Right lobe of liver (tissue), 6 donors: ENCODE measurements at regions not wholly inside any gene's neighbourhood (a gene's known extent, or its start where the extent isn't known, plus 50 kb on each side); places are given as distances from the start of the nearest gene placed in this dataset.
"Not testable (repeated sequence)": the region's sequence is repeated elsewhere in the genome, so short reads cannot be mapped to it uniquely, and the experiment has no call there.

Source experiments
- ATAC-seq, 4 donors: fragments of 200-7000 bp; cut with Tn5 transposase; one replicate each; pipeline ENCODE4 v1.9.1; 2020; ENCODE audit warnings: mild to moderate bottlenecking in 4 of 4, moderate library complexity in 4 of 4
- DNase-seq, 3 donors: peaks; one replicate each; pipeline ENCODE4 v3.0.0-alpha.2; 2020
- H3K27ac ChIP-seq, 3 donors: fragments of 200-600 bp; one replicate each; pipeline ENCODE4 v1.8.0; 2022
- H3K27me3 ChIP-seq, 2 donors: fragments of 200-600 bp; one replicate each; pipeline ENCODE4 v1.8.0; 2022
- H3K36me3 ChIP-seq, 4 donors: fragments of 200-600 bp; sonication (generic) in 1 of 4; one replicate each; pipeline versions ENCODE4 v1.5.1 to v1.8.0; 2017 to 2022; ENCODE audit warnings: control low read depth in 1 of 4
- H3K4me1 ChIP-seq, 4 donors: fragments of 200-600 bp; sonication (generic) in 1 of 4; one replicate each; pipeline versions ENCODE4 v1.5.1 to v1.8.0; 2017 to 2022; ENCODE audit warnings: control low read depth in 1 of 4
- H3K4me3 ChIP-seq, 3 donors: fragments of 200-600 bp; one replicate each; pipeline ENCODE4 v1.8.0; 2022
- H3K9me3 ChIP-seq, 4 donors: fragments of 200-600 bp; sonication (generic) in 1 of 4; one replicate each; pipeline versions ENCODE4 v1.5.1 to v1.8.0; 2017 to 2022; ENCODE audit warnings: control low read depth in 1 of 4
- WGBS: methylation state at CpG from one replicate; pipeline ENCODE4 v1.1.6; 2018; ENCODE audit warnings: low coverage, low lambda C conversion rate; ENCODE audit not compliant: insufficient coverage; ENCODE audit errors: missing lambda C conversion rate; 5-methylcytosine and 5-hydroxymethylcytosine counted together
- intact Hi-C, 2 donors: fragments of 100-400 bp; cut with DNase I; formaldehyde crosslinking; loops; one replicate each; pipeline versions ENCODE4 v1.11.2 to v1.14.1; 2022
- donor health status: DM: no; HTN: yes; CAD: no.
- donor health status: DM: no; HTN: no; CAD: no.
- donor health status: DM: no; HTN: no; CAD: no.
- donor health status: DM: no; HTN: yes; CAD: no.
- donor health status: DM: no; HTN: yes; CAD: no.

GRCh38 chr9:39663020-39663419, 307.6 kb downstream of the SPATA31A1 start:
- H3K4me1 ChIP-seq, H3K27ac ChIP-seq, H3K27me3 ChIP-seq, H3K4me3 ChIP-seq, H3K9me3 ChIP-seq, DNase-seq, intact Hi-C loops, H3K36me3 ChIP-seq: not testable (repeated sequence)
- WGBS, result no CpG with 5 or more reads among the region's 8 CpGs
- peak in 2 of 4 donors; percentile 47 to 51 for ATAC-seq

GRCh38 chr9:39663713-39664112, 308.2 kb downstream of the SPATA31A1 start:
- ATAC-seq, H3K27me3 ChIP-seq, H3K9me3 ChIP-seq, intact Hi-C loops, H3K4me3 ChIP-seq, DNase-seq, H3K4me1 ChIP-seq, H3K27ac ChIP-seq, H3K36me3 ChIP-seq: not testable (repeated sequence)
- no CpG with 5 or more reads among the region's 1 CpG for WGBS

- 75% methylated on average over 4 of the region's 7 CpGs for WGBS
- H3K27me3 ChIP-seq, intact Hi-C loops, H3K9me3 ChIP-seq, DNase-seq, H3K4me3 ChIP-seq, ATAC-seq, H3K27ac ChIP-seq, H3K4me1 ChIP-seq, H3K36me3 ChIP-seq: not testable (repeated sequence)
Measured at GRCh38 chr9:39665020-39665419, 309.6 kb downstream of the SPATA31A1 start.

- H3K4me3 ChIP-seq, intact Hi-C loops: not testable (repeated sequence)
- no CpG with 5 or more reads among the region's 1 CpG for WGBS
Measured at GRCh38 chr9:39674437-39675210, 319.2 kb downstream of the SPATA31A1 start.

GRCh38 chr9:39675211-39675553, 319.7 kb downstream of the SPATA31A1 start:
- intact Hi-C loops, DNase-seq, ATAC-seq: not testable (repeated sequence)

More at GRCh38 chr9:39674437-39675210, 319.2 kb downstream of the SPATA31A1 start:
- H3K27ac ChIP-seq, H3K27me3 ChIP-seq, H3K4me1 ChIP-seq, ATAC-seq, H3K9me3 ChIP-seq, H3K36me3 ChIP-seq: not testable (repeated sequence)
- peak in 1 of 3 donors; percentile 0 for DNase-seq

GRCh38 chr9:39678534-39679263, 323.2 kb downstream of the SPATA31A1 start:
- DNase-seq, H3K27me3 ChIP-seq, H3K36me3 ChIP-seq, H3K27ac ChIP-seq, H3K4me1 ChIP-seq, intact Hi-C loops, H3K9me3 ChIP-seq, H3K4me3 ChIP-seq: not testable (repeated sequence)
- peak in 2 of 4 donors; percentile 19 to 25 for ATAC-seq
- no CpG with 5 or more reads among the region's 9 CpGs for WGBS

More at GRCh38 chr9:39675211-39675553, 319.7 kb downstream of the SPATA31A1 start:
- not testable (repeated sequence) for H3K27me3 ChIP-seq, H3K4me1 ChIP-seq, H3K36me3 ChIP-seq, H3K27ac ChIP-seq, H3K9me3 ChIP-seq, H3K4me3 ChIP-seq
- no CpG with 5 or more reads among the region's 2 CpGs for WGBS

GRCh38 chr9:39680694-39681401, 325.4 kb downstream of the SPATA31A1 start:
- H3K36me3 ChIP-seq, H3K27me3 ChIP-seq, H3K9me3 ChIP-seq, ATAC-seq, H3K27ac ChIP-seq, H3K4me3 ChIP-seq, intact Hi-C loops, DNase-seq, H3K4me1 ChIP-seq: not testable (repeated sequence)
- no CpG with 5 or more reads among the region's 6 CpGs for WGBS

GRCh38 chr9:39728862-39729261, 373.4 kb downstream of the SPATA31A1 start:
- H3K27ac ChIP-seq, ATAC-seq, H3K4me3 ChIP-seq, H3K36me3 ChIP-seq, H3K9me3 ChIP-seq, intact Hi-C loops, DNase-seq, H3K4me1 ChIP-seq, H3K27me3 ChIP-seq: not testable (repeated sequence)
- no CpG with 5 or more reads among the region's 2 CpGs for WGBS

- H3K27me3 ChIP-seq, H3K4me3 ChIP-seq, H3K36me3 ChIP-seq, H3K4me1 ChIP-seq, intact Hi-C loops, H3K9me3 ChIP-seq, DNase-seq, ATAC-seq, H3K27ac ChIP-seq: not testable (repeated sequence)
- no CpG with 5 or more reads among the region's 17 CpGs for WGBS
Measured at GRCh38 chr9:39744898-39745297, 389.4 kb downstream of the SPATA31A1 start.

- WGBS, result no CpG with 5 or more reads among the region's 4 CpGs
- H3K4me3 ChIP-seq, H3K4me1 ChIP-seq, ATAC-seq, H3K27me3 ChIP-seq, H3K9me3 ChIP-seq, DNase-seq, H3K36me3 ChIP-seq, intact Hi-C loops, H3K27ac ChIP-seq: not testable (repeated sequence)
Measured at GRCh38 chr9:39775570-39775969, 420.1 kb downstream of the SPATA31A1 start.

- H3K27me3 ChIP-seq, H3K36me3 ChIP-seq, H3K9me3 ChIP-seq, intact Hi-C loops, H3K4me1 ChIP-seq, H3K27ac ChIP-seq: not testable (repeated sequence)
- peak overlapping the region in 1 of 3 donors; percentile 37 for H3K4me3 ChIP-seq
- DNase-seq (peak; percentile 53 to 85 (median 74)), ATAC-seq (peak; percentile 100)
- 4% methylated on average over 15 of the region's 31 CpGs for WGBS
Measured at GRCh38 chr9:39791356-39791755, 435.9 kb downstream of the SPATA31A1 start.
